Thyroid gland (tissue), 4 donors: ENCODE measurements at regions not wholly inside any gene's neighbourhood (a gene's known extent, or its start where the extent isn't known, plus 50 kb on each side); places are given as distances from the start of the nearest gene placed in this dataset.

Experiments
- POLR2A ChIP-seq, 2 donors: fragments of 450-650 bp; IDR thresholded peaks; one replicate each; pipeline ENCODE4 v1.6.1; 2017; ENCODE audit warnings: antibody characterized with exemption in 2 of 2, mild to moderate bottlenecking in 2 of 2, moderate library complexity in 1 of 2
- TF ChIP-seq, protein P1 (sequence below), 6 experiments: fragments of 200-600 bp in 3 of 6; fragments of 450-650 bp in 3 of 6; sonication (generic) in 3 of 6; IDR thresholded peaks; one replicate each; pipeline ENCODE4 v1.5.1; 2016 to 2019; ENCODE audit warnings: antibody characterized with exemption in 6 of 6, mild to moderate bottlenecking in 2 of 6, inconsistent platforms in 1 of 6, moderate library complexity in 1 of 6

GRCh38 chrX:22343192-22343591 lies 70.5 kb downstream of the CBLL2 start:
- TF ChIP-seq, protein P1, sequence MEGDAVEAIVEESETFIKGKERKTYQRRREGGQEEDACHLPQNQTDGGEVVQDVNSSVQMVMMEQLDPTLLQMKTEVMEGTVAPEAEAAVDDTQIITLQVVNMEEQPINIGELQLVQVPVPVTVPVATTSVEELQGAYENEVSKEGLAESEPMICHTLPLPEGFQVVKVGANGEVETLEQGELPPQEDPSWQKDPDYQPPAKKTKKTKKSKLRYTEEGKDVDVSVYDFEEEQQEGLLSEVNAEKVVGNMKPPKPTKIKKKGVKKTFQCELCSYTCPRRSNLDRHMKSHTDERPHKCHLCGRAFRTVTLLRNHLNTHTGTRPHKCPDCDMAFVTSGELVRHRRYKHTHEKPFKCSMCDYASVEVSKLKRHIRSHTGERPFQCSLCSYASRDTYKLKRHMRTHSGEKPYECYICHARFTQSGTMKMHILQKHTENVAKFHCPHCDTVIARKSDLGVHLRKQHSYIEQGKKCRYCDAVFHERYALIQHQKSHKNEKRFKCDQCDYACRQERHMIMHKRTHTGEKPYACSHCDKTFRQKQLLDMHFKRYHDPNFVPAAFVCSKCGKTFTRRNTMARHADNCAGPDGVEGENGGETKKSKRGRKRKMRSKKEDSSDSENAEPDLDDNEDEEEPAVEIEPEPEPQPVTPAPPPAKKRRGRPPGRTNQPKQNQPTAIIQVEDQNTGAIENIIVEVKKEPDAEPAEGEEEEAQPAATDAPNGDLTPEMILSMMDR (IDR thresholded peaks at IDR 0.05) = no peak
- no peak for TF ChIP-seq POLR2A (IDR thresholded peaks at IDR 0.05)
